ENCODE measurements at regions not wholly inside any gene's neighbourhood (a gene's known extent, or its start where the extent isn't known, plus 50 kb on each side); places are given as distances from the start of the nearest gene placed in this dataset.

GRCh38 chrX:39513836-39514235 is 583.9 kb downstream of the BCOR start:
- no peak for TF ChIP-seq ZNF510 (tag by site-specific recombination; IDR thresholded peaks at IDR 0.05; ENCODE audit: insufficient replicate concordance)
- TF ChIP-seq, protein P1, sequence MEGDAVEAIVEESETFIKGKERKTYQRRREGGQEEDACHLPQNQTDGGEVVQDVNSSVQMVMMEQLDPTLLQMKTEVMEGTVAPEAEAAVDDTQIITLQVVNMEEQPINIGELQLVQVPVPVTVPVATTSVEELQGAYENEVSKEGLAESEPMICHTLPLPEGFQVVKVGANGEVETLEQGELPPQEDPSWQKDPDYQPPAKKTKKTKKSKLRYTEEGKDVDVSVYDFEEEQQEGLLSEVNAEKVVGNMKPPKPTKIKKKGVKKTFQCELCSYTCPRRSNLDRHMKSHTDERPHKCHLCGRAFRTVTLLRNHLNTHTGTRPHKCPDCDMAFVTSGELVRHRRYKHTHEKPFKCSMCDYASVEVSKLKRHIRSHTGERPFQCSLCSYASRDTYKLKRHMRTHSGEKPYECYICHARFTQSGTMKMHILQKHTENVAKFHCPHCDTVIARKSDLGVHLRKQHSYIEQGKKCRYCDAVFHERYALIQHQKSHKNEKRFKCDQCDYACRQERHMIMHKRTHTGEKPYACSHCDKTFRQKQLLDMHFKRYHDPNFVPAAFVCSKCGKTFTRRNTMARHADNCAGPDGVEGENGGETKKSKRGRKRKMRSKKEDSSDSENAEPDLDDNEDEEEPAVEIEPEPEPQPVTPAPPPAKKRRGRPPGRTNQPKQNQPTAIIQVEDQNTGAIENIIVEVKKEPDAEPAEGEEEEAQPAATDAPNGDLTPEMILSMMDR (tag by site-specific recombination; IDR thresholded peaks at IDR 0.05): no peak
- TF ChIP-seq ZNF791 (tag by site-specific recombination; IDR thresholded peaks at IDR 0.05): no peak
- no peak for TF ChIP-seq REPIN1 (tag by site-specific recombination; IDR thresholded peaks at IDR 0.05; ENCODE audit: low read depth)

Data from HEK293 (cell line).